Endodermal cell (in vitro differentiated cells): ENCODE measurements at regions not wholly inside any gene's neighbourhood (a gene's known extent, or its start where the extent isn't known, plus 50 kb on each side); places are given as distances from the start of the nearest gene placed in this dataset.

Source experiments
- DNase-seq: peaks from one replicate; pipeline ENCODE4 v3.0.0-alpha.2; 2017
- H3K27ac ChIP-seq: 2 replicates; pipeline ENCODE4 v1.5.1; 2013; ENCODE audit warnings: mild to moderate bottlenecking, low read depth, low read length, moderate library complexity
- H3K27me3 ChIP-seq: 2 replicates; pipeline ENCODE4 v1.6.1; 2013; ENCODE audit warnings: mild to moderate bottlenecking, low read length, moderate library complexity; ENCODE audit not compliant: insufficient read depth, control insufficient read depth, poor library complexity, severe bottlenecking
- H3K36me3 ChIP-seq: 2 replicates; pipeline ENCODE4 v1.7.0; 2013; ENCODE audit warnings: mild to moderate bottlenecking, low read length, moderate library complexity; ENCODE audit not compliant: control insufficient read depth, insufficient read depth
- H3K4me1 ChIP-seq: one replicate; pipeline ENCODE4 v1.7.0; 2013; ENCODE audit warnings: low read length; ENCODE audit not compliant: control insufficient read depth, insufficient read depth
- H3K4me3 ChIP-seq: 2 replicates; pipeline ENCODE4 v1.5.1; 2013; ENCODE audit warnings: mild to moderate bottlenecking, low read length, moderate library complexity
- H3K9ac ChIP-seq: 2 replicates; pipeline ENCODE4 v1.6.1; 2013; ENCODE audit warnings: mild to moderate bottlenecking, low read length, moderate library complexity; ENCODE audit not compliant: poor library complexity, severe bottlenecking; ENCODE audit errors: extremely low read depth
- H3K9me3 ChIP-seq: 2 replicates; pipeline ENCODE4 v1.6.1; 2013; ENCODE audit warnings: mild to moderate bottlenecking, low read length, moderate library complexity; ENCODE audit not compliant: control insufficient read depth
- H3K27ac Mint-ChIP-seq: 2 replicates; pipeline ENCODE4 v1.8.0; 2020; ENCODE audit warnings: mixed read lengths
- H3K27me3 Mint-ChIP-seq: 2 replicates; pipeline ENCODE4 v1.8.0; 2021; ENCODE audit warnings: mild to moderate bottlenecking, mixed read lengths; ENCODE audit not compliant: insufficient read depth
- H3K36me3 Mint-ChIP-seq: 2 replicates; pipeline ENCODE4 v1.8.0; 2020; ENCODE audit warnings: low read depth, mixed read lengths
- H3K4me1 Mint-ChIP-seq: 2 replicates; pipeline ENCODE4 v1.8.0; 2020; ENCODE audit warnings: mixed read lengths
- H3K4me3 Mint-ChIP-seq: 2 replicates; pipeline ENCODE4 v1.8.0; 2020; ENCODE audit warnings: mild to moderate bottlenecking, moderate library complexity, mixed read lengths
- H3K9me3 Mint-ChIP-seq: 2 replicates; pipeline ENCODE4 v1.8.0; 2020; ENCODE audit warnings: mild to moderate bottlenecking, mixed read lengths
- CTCF ChIP-seq: fragments of 200-600 bp; sonication (generic); conservative IDR thresholded peaks from 2 replicates; pipeline ENCODE4 v1.5.0; 2021; ENCODE audit warnings: antibody characterized with exemption, mild to moderate bottlenecking
- WGBS, 2 experiments: methylation state at CpG; one replicate each; pipeline versions ENCODE4 v1.1.5 to v1.1.7; 2013; ENCODE audit warnings: missing lambda C conversion rate in 2 of 2, mixed read lengths in 1 of 2; ENCODE audit not compliant: insufficient coverage in 1 of 2, insufficient read length in 1 of 2; 5-methylcytosine and 5-hydroxymethylcytosine counted together

- no peaks in the 10 kb centered on the region for H3K27me3 Mint-ChIP-seq
- H3K9me3 Mint-ChIP-seq, result peaks cover 4% of the 10 kb centered on the region
- no peak overlapping the region for H3K27ac ChIP-seq
- H3K4me1 ChIP-seq, result peaks cover 7% of the 10 kb centered on the region
- H3K4me3 ChIP-seq, result no peak overlapping the region
- H3K4me1 Mint-ChIP-seq, result peaks cover 28% of the 10 kb centered on the region
- H3K9ac ChIP-seq, result no peak overlapping the region
- no peak overlapping the region for H3K4me3 Mint-ChIP-seq
- H3K27ac Mint-ChIP-seq, result no peak overlapping the region
- DNase-seq, result no peak
- H3K9me3 ChIP-seq, result no peaks in the 10 kb centered on the region
- no peak for TF ChIP-seq CTCF
- H3K27me3 ChIP-seq, result no peaks in the 10 kb centered on the region
- no peaks in the 10 kb centered on the region for H3K36me3 ChIP-seq
- no peaks in the 10 kb centered on the region for H3K36me3 Mint-ChIP-seq
- WGBS, 2 experiments, result no CpG with 5 or more reads among the region's 1 CpG
Observed at GRCh38 chr13:48860364-48860763, 115.3 kb upstream of the FNDC3A start.

GRCh38 chr13:48862572-48862971 is 113.1 kb upstream of the FNDC3A start:
- H3K27ac Mint-ChIP-seq, result no peak overlapping the region
- peaks cover 2% of the 10 kb centered on the region for H3K9me3 Mint-ChIP-seq

GRCh38 chr13:48864100-48864499 is 111.6 kb upstream of the FNDC3A start:
- Histone ChIP-seq H3K27ac (no peak overlapping the region), H3K9me3 (peaks cover 6% of the 10 kb centered on the region), H3K27me3 (no peaks in the 10 kb centered on the region), H3K9ac (no peak overlapping the region), H3K4me3 (no peak overlapping the region), H3K4me1 (no peaks in the 10 kb centered on the region), H3K36me3 (no peaks in the 10 kb centered on the region)
- DNase-seq, result no peak
- Mint-ChIP-seq H3K27ac (no peak overlapping the region), H3K27me3 (no peaks in the 10 kb centered on the region), H3K4me3 (no peak overlapping the region), H3K9me3 (peaks cover 2% of the 10 kb centered on the region), H3K4me1 (peaks cover 14% of the 10 kb centered on the region), H3K36me3 (no peaks in the 10 kb centered on the region)
- no peak for TF ChIP-seq CTCF

More at GRCh38 chr13:48862572-48862971, 113.1 kb upstream of the FNDC3A start:
- no peaks in the 10 kb centered on the region for H3K4me1 ChIP-seq
- H3K27me3 ChIP-seq, result no peaks in the 10 kb centered on the region
- WGBS, 2 experiments, result 91 to 100% methylated on average over 1 to 3 of the region's 3 CpGs
- DNase-seq, result no peak
- Mint-ChIP-seq H3K4me3 (no peak overlapping the region), H3K4me1 (peaks cover 24% of the 10 kb centered on the region), H3K36me3 (no peaks in the 10 kb centered on the region), H3K27me3 (no peaks in the 10 kb centered on the region)
- no peak for TF ChIP-seq CTCF
- H3K4me3 ChIP-seq, result no peak overlapping the region
- H3K27ac ChIP-seq, result no peak overlapping the region
- no peak overlapping the region for H3K9ac ChIP-seq
- no peaks in the 10 kb centered on the region for H3K9me3 ChIP-seq
- H3K36me3 ChIP-seq, result no peaks in the 10 kb centered on the region
